ENCODE measurements at regions not wholly inside any gene's neighbourhood (a gene's known extent, or its start where the extent isn't known, plus 50 kb on each side); places are given as distances from the start of the nearest gene placed in this dataset.

GRCh38 chr9:28396058-28396457 lies 822.8 kb upstream of the C9orf72 start:
- Histone ChIP-seq H3K9me3 (ENCODE audit: control insufficient read depth, insufficient read depth, low read depth, low read length) (no peaks in the 10 kb centered on the region), H3K36me3 (ENCODE audit: control insufficient read depth, insufficient read depth, low read length) (no peaks in the 10 kb centered on the region; the same call in 1 of the 2 replicates), H3K27ac (ENCODE audit: low read length) (no peak overlapping the region), H3K4me1 (ENCODE audit: control insufficient read depth, insufficient read depth, low read length) (no peaks in the 10 kb centered on the region), H3K27me3 (ENCODE audit: control insufficient read depth, insufficient read depth, low read length) (no peaks in the 10 kb centered on the region), H3K4me3 (ENCODE audit: low read depth in 2 of 2, low read length in 2 of 2) (no peak overlapping the region)
- CTCF ChIA-PET, result no interaction called here
- in situ Hi-C loops (cut with HindIII; ENCODE audit: low pct_unique_long_range_greater_than_20kb, low sequenced_read_pairs), result no loop called here
- BruUV-seq (replicated peaks), result no TSS peak
- intact Hi-C loops (cut with micrococcal nuclease; ENCODE audit: unreplicated experiment), result no loop called here
- no peak for DNase-seq (ENCODE audit: low read depth, low spot score)
- no peak for ATAC-seq
- POLR2A ChIA-PET, result no interaction called here
- TF ChIP-seq POLR2AphosphoS5 (IDR thresholded peaks at IDR 0.05; ENCODE audit: low read depth, low read length) (no peak), REST (IDR thresholded peaks at IDR 0.05; ENCODE audit: insufficient read depth in 1 of 2, low read depth in 2 of 2, low read length in 1 of 2) (no peak), CTCF (IDR thresholded peaks at IDR 0.05) (no peak), SIN3A (IDR thresholded peaks at IDR 0.05; ENCODE audit: borderline replicate concordance, insufficient read depth, low read depth, low read length) (no peak), TCF7L2 (IDR thresholded peaks at IDR 0.05; ENCODE audit: low read depth, low read length) (no peak)

- no peaks in the 10 kb centered on the region for H3K27me3 ChIP-seq (ENCODE audit: control insufficient read depth, insufficient read depth, low read length)
- BruUV-seq (replicated peaks), result no TSS peak
- CTCF ChIA-PET, result no interaction called here
- H3K9me3 ChIP-seq (ENCODE audit: control insufficient read depth, insufficient read depth, low read depth, low read length), result no peaks in the 10 kb centered on the region
- no peak overlapping the region for H3K27ac ChIP-seq (ENCODE audit: low read length)
- DNase-seq (ENCODE audit: low read depth, low spot score) (no peak), ATAC-seq (no peak)
- no peak overlapping the region for H3K4me3 ChIP-seq (ENCODE audit: low read depth in 2 of 2, low read length in 2 of 2)
- intact Hi-C loops (cut with micrococcal nuclease; ENCODE audit: unreplicated experiment) (no loop called here), in situ Hi-C loops (cut with HindIII; ENCODE audit: low pct_unique_long_range_greater_than_20kb, low sequenced_read_pairs) (no loop called here)
- no peaks in the 10 kb centered on the region for H3K4me1 ChIP-seq (ENCODE audit: control insufficient read depth, insufficient read depth, low read length)
- no peak for TF ChIP-seq SIN3A (IDR thresholded peaks at IDR 0.05; ENCODE audit: borderline replicate concordance, insufficient read depth, low read depth, low read length)
- POLR2A ChIA-PET, result no interaction called here
- H3K36me3 ChIP-seq (ENCODE audit: control insufficient read depth, insufficient read depth, low read length), result no peaks in the 10 kb centered on the region
Observed at GRCh38 chr9:28407351-28407750, 834.1 kb upstream of the C9orf72 start.

GRCh38 chr9:28409919-28410318 lies 836.6 kb upstream of the C9orf72 start:
- DNase-seq (ENCODE audit: low read depth, low spot score) (no peak), ATAC-seq (no peak)
- in situ Hi-C loops (cut with HindIII; ENCODE audit: low pct_unique_long_range_greater_than_20kb, low sequenced_read_pairs), result no loop called here
- H3K27ac ChIP-seq (ENCODE audit: low read length), result no peak overlapping the region
- CTCF ChIA-PET, result no interaction called here
- no peaks in the 10 kb centered on the region for H3K27me3 ChIP-seq (ENCODE audit: control insufficient read depth, insufficient read depth, low read length)
- BruUV-seq (replicated peaks), result no TSS peak
- H3K4me3 ChIP-seq (ENCODE audit: low read depth in 2 of 2, low read length in 2 of 2), result no peak overlapping the region
- intact Hi-C loops (cut with micrococcal nuclease; ENCODE audit: unreplicated experiment), result no loop called here
- POLR2A ChIA-PET, result no interaction called here
- no peaks in the 10 kb centered on the region for H3K4me1 ChIP-seq (ENCODE audit: control insufficient read depth, insufficient read depth, low read length)
- H3K9me3 ChIP-seq (ENCODE audit: control insufficient read depth, insufficient read depth, low read depth, low read length), result no peaks in the 10 kb centered on the region
- H3K36me3 ChIP-seq (ENCODE audit: control insufficient read depth, insufficient read depth, low read length), result no peaks in the 10 kb centered on the region
- no peak for TF ChIP-seq CTCF (IDR thresholded peaks at IDR 0.05)
